ENCODE measurements at regions not wholly inside any gene's neighbourhood (a gene's known extent, or its start where the extent isn't known, plus 50 kb on each side); places are given as distances from the start of the nearest gene placed in this dataset.

DNA sequence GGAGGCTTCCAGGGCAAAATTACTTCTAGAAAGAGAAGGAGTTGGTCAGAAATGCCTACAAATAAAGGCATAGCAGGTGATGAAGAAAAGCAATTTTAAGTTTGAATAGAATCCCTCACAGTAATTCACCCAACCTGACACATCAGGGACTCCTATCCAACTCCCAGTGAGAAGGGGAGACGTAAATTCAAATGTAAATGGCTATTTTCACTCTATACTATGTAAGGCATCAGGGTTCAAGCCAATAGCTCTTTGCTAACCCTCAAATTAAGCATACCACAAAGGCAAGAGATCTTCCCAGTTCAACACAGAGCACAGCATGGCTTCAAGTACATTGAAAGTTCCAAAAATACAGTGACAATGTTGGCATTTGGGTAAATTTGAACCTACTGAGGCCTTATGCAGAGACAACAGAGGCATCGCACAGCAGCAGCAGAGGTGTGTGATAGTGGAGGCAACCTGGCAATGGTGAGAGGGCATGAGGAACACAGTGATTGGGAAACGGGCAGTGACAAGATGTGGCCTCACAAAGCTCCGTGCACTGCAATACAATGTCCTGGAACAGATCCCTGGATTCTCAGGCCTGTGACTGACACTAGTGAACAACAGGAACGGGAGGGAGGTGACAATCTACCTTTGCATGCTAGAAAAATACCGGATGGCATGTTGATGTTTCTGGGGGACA lies 95.7 kb downstream of the VSTM2A start:
- no peak overlapping the region for H3K4me3 ChIP-seq (ENCODE audit: low read length)

GRCh38 chr7:54632696-54633095 lies 90.5 kb downstream of the VSTM2A start:
- H3K4me3 ChIP-seq (ENCODE audit: low read length), result no peak overlapping the region
- DNase-seq (ENCODE audit: low read depth, low spot score), result no peak

More for the DNA sequence above, 95.7 kb downstream of the VSTM2A start:
- no peak for DNase-seq (ENCODE audit: low read depth, low spot score)

DNA sequence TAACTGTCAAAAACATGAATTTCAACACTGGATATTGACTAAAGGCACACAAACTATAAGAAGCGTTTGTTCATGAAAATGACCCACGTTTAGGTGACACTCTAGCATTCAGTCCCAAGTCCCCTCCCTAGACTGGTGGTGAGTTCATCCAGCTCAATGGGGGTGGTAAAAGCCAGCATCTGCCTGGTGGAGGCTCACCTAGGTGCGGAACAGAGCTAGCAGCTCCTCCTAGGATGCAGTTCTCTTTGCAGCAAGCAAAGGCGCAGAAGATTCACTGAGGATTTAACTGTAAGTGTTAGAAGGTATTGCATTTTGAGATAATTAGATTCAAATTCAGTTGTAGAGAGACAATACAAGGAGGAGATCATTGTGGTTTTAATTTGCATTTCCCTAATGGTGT lies 87.6 kb downstream of the VSTM2A start:
- DNase-seq (ENCODE audit: low read depth, low spot score), result no peak
- H3K4me3 ChIP-seq (ENCODE audit: low read length), result no peak overlapping the region

DNA sequence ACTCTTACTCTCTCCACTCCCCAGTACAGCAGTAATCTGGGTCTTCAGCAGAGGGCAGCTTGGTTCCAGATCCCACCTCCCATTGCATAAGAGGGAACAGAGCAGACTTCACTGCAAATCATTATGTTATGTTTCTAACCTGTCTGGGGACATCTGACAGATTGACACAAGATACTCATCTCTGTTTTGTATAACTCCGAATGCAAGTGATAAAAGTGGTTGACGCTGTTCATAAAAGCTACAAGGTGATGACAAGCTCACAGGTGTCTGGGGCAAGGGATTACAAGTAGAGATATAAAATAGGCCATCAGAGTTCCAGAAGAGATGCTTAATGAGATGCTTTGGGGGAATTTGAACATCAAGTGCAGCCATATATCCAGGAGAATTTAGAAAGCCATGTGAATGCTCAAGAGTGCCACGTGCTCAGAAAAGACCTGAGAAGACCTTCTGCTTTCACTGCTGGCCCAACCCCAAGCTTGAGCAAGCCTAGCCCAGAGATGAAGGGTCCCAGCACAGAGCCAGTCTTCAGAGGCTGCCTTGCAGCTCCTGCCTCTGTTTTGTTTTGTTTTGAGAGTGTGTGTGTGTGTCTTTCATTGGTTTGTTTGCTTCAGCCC lies 80.6 kb downstream of the VSTM2A start:
- H3K4me3 ChIP-seq (ENCODE audit: low read length), result no peak overlapping the region
- DNase-seq (ENCODE audit: low read depth, low spot score), result no peak
